ENCODE measurements at regions not wholly inside any gene's neighbourhood (a gene's known extent, or its start where the extent isn't known, plus 50 kb on each side); places are given as distances from the start of the nearest gene placed in this dataset.

- TF ChIP-seq CTCF (IDR thresholded peaks at IDR 0.05) (no peak), EZH2 (IDR thresholded peaks at IDR 0.05; ENCODE audit: borderline replicate concordance, insufficient read depth, low read depth, low read length, poor library complexity, severe bottlenecking) (no peak)
Observed at GRCh38 chr16:55059146-55059545, 128.5 kb downstream of the IRX5 start.
